ENCODE measurements at regions not wholly inside any gene's neighbourhood (a gene's known extent, or its start where the extent isn't known, plus 50 kb on each side); places are given as distances from the start of the nearest gene placed in this dataset.
"Not testable (repeated sequence)": the region's sequence is repeated elsewhere in the genome, so short reads cannot be mapped to it uniquely, and the experiment has no call there.

GRCh38 chrX:130543603-130544325, 142.0 kb downstream of the RBMX2 start:
- no peak overlapping the region for H3K27ac ChIP-seq (ENCODE audit: low read depth, low read length)
- H3K4me1 ChIP-seq (ENCODE audit: control insufficient read depth, insufficient read depth, low read length) = no peaks in the 10 kb centered on the region
- H3K9me3 ChIP-seq (ENCODE audit: control insufficient read depth, low read length) = no peaks in the 10 kb centered on the region
- H3K4me3 ChIP-seq (ENCODE audit: low read length) = no peak overlapping the region
- H3K36me3 ChIP-seq (ENCODE audit: control insufficient read depth, insufficient read depth, low read length) = no peaks in the 10 kb centered on the region
- no peak overlapping the region for H3K27ac Mint-ChIP-seq
- DNase-seq = no peak
- 85 to 92% methylated on average over 3 to 4 of the region's 4 CpGs for WGBS, 2 experiments (ENCODE audit: insufficient coverage in 1 of 2, insufficient read length in 1 of 2)
- H3K27me3 ChIP-seq (ENCODE audit: control insufficient read depth, insufficient read depth, low read length, poor library complexity, severe bottlenecking) = no peaks in the 10 kb centered on the region
- TF ChIP-seq CTCF (conservative IDR thresholded peaks at IDR 0.05) = no peak
- H3K9ac ChIP-seq (ENCODE audit: extremely low read depth, low read length, poor library complexity, severe bottlenecking) = no peak overlapping the region
- no peak overlapping the region for H3K4me3 Mint-ChIP-seq
- H3K27me3 Mint-ChIP-seq (ENCODE audit: insufficient read depth) = peaks cover under 1% of the 10 kb centered on the region
- no peaks in the 10 kb centered on the region for H3K4me1 Mint-ChIP-seq
- no peaks in the 10 kb centered on the region for H3K9me3 Mint-ChIP-seq
- no peaks in the 10 kb centered on the region for H3K36me3 Mint-ChIP-seq (ENCODE audit: low read depth)

- Mint-ChIP-seq H3K9me3 (no peaks in the 10 kb centered on the region), H3K27me3 (ENCODE audit: insufficient read depth) (no peaks in the 10 kb centered on the region), H3K27ac (no peak overlapping the region), H3K4me3 (no peak overlapping the region), H3K36me3 (ENCODE audit: low read depth) (no peaks in the 10 kb centered on the region), H3K4me1 (no peaks in the 10 kb centered on the region)
- DNase-seq = no peak
- Histone ChIP-seq H3K9me3 (ENCODE audit: control insufficient read depth, low read length) (no peaks in the 10 kb centered on the region), H3K27me3 (ENCODE audit: control insufficient read depth, insufficient read depth, low read length, poor library complexity, severe bottlenecking) (no peaks in the 10 kb centered on the region), H3K9ac (ENCODE audit: extremely low read depth, low read length, poor library complexity, severe bottlenecking) (no peak overlapping the region), H3K4me1 (ENCODE audit: control insufficient read depth, insufficient read depth, low read length) (no peaks in the 10 kb centered on the region), H3K4me3 (ENCODE audit: low read length) (no peak overlapping the region), H3K36me3 (ENCODE audit: control insufficient read depth, insufficient read depth, low read length) (no peaks in the 10 kb centered on the region), H3K27ac (ENCODE audit: low read depth, low read length) (no peak overlapping the region)
- TF ChIP-seq CTCF (conservative IDR thresholded peaks at IDR 0.05) = no peak
- no CpG with 5 or more reads among the region's 2 CpGs for WGBS, 2 experiments (ENCODE audit: insufficient coverage in 1 of 2, insufficient read length in 1 of 2)
These were observed 144.0 kb downstream of the RBMX2 start for GRCh38 chrX:130545796-130546195.

- not testable (repeated sequence) for H3K27ac ChIP-seq (ENCODE audit: low read depth, low read length); H3K9me3 Mint-ChIP-seq; H3K9me3 ChIP-seq (ENCODE audit: control insufficient read depth, low read length); H3K4me1 ChIP-seq (ENCODE audit: control insufficient read depth, insufficient read depth, low read length); DNase-seq; H3K27ac Mint-ChIP-seq; H3K4me1 Mint-ChIP-seq; H3K27me3 ChIP-seq (ENCODE audit: control insufficient read depth, insufficient read depth, low read length, poor library complexity, severe bottlenecking); H3K4me3 ChIP-seq (ENCODE audit: low read length); H3K9ac ChIP-seq (ENCODE audit: extremely low read depth, low read length, poor library complexity, severe bottlenecking); H3K27me3 Mint-ChIP-seq (ENCODE audit: insufficient read depth); H3K36me3 Mint-ChIP-seq (ENCODE audit: low read depth); H3K4me3 Mint-ChIP-seq; H3K36me3 ChIP-seq (ENCODE audit: control insufficient read depth, insufficient read depth, low read length)
- 76 to 90% methylated on average over 2 to 5 of the region's 5 CpGs for WGBS, 2 experiments (ENCODE audit: insufficient coverage in 1 of 2, insufficient read length in 1 of 2)
These were observed 147.6 kb downstream of the RBMX2 start for GRCh38 chrX:130549382-130549781.

- no peaks in the 10 kb centered on the region for H3K27me3 ChIP-seq (ENCODE audit: control insufficient read depth, insufficient read depth, low read length, poor library complexity, severe bottlenecking)
- 88% methylated on average over 2 of the region's 2 CpGs; no CpG with 5 or more reads in 1 of the 2 experiments for WGBS, 2 experiments (ENCODE audit: insufficient coverage in 1 of 2, insufficient read length in 1 of 2)
- TF ChIP-seq CTCF (conservative IDR thresholded peaks at IDR 0.05) = no peak
- H3K36me3 ChIP-seq (ENCODE audit: control insufficient read depth, insufficient read depth, low read length) = no peaks in the 10 kb centered on the region
- H3K9ac ChIP-seq (ENCODE audit: extremely low read depth, low read length, poor library complexity, severe bottlenecking) = no peak overlapping the region
- H3K27ac Mint-ChIP-seq = no peak overlapping the region
- no peaks in the 10 kb centered on the region for H3K9me3 Mint-ChIP-seq
- no peaks in the 10 kb centered on the region for H3K27me3 Mint-ChIP-seq (ENCODE audit: insufficient read depth)
- H3K9me3 ChIP-seq (ENCODE audit: control insufficient read depth, low read length) = no peaks in the 10 kb centered on the region
- no peaks in the 10 kb centered on the region for H3K36me3 Mint-ChIP-seq (ENCODE audit: low read depth)
- H3K4me1 ChIP-seq (ENCODE audit: control insufficient read depth, insufficient read depth, low read length) = no peaks in the 10 kb centered on the region
- DNase-seq = no peak
- H3K4me1 Mint-ChIP-seq = no peaks in the 10 kb centered on the region
- no peak overlapping the region for H3K4me3 ChIP-seq (ENCODE audit: low read length)
- H3K4me3 Mint-ChIP-seq = no peak overlapping the region
- H3K27ac ChIP-seq (ENCODE audit: low read depth, low read length) = no peak overlapping the region
These were observed 148.6 kb downstream of the RBMX2 start for GRCh38 chrX:130550351-130550750.
